ENCODE measurements at regions not wholly inside any gene's neighbourhood (a gene's known extent, or its start where the extent isn't known, plus 50 kb on each side); places are given as distances from the start of the nearest gene placed in this dataset.
A peak's percentile ranks its signal among the peaks of the same experiment; 100 is the strongest.

DNA sequence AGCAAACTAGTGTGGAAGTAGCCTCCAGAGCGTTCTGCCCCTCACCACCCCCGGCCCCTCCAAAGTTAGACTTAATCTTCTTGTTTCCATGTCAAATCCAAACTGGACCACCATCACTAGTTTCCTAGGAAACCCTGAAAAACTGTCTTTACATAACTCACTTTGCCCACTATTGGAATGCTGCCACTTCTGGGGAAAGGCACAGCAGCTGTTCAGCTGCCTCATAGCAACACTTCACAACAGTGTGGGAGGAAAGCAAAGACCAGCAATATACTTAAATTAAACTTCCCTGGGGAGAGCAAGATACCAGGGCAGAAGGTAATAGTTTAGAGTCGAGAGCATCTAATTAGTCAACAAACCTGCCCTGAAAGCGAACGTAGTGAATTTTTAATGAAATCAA is 452.2 kb downstream of the KCNJ2 start:
- no peaks in the 10 kb centered on the region for H3K4me1 ChIP-seq
- no peaks in the 10 kb centered on the region for H3K36me3 ChIP-seq
- no peak overlapping the region for H3K4me3 ChIP-seq
- no peak for TF ChIP-seq EP300 (IDR thresholded peaks at IDR 0.05)
- TF ChIP-seq POLR2A (IDR thresholded peaks at IDR 0.05), result no peak
- TF ChIP-seq POLR2AphosphoS5 (IDR thresholded peaks at IDR 0.05), result no peak
- TF ChIP-seq, protein P1, sequence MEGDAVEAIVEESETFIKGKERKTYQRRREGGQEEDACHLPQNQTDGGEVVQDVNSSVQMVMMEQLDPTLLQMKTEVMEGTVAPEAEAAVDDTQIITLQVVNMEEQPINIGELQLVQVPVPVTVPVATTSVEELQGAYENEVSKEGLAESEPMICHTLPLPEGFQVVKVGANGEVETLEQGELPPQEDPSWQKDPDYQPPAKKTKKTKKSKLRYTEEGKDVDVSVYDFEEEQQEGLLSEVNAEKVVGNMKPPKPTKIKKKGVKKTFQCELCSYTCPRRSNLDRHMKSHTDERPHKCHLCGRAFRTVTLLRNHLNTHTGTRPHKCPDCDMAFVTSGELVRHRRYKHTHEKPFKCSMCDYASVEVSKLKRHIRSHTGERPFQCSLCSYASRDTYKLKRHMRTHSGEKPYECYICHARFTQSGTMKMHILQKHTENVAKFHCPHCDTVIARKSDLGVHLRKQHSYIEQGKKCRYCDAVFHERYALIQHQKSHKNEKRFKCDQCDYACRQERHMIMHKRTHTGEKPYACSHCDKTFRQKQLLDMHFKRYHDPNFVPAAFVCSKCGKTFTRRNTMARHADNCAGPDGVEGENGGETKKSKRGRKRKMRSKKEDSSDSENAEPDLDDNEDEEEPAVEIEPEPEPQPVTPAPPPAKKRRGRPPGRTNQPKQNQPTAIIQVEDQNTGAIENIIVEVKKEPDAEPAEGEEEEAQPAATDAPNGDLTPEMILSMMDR (IDR thresholded peaks at IDR 0.05), result no peak
- H3K9me3 ChIP-seq, result no peaks in the 10 kb centered on the region
- DNase-seq (ENCODE audit: low spot score in 2 of 2), result no peak
- H3K27ac ChIP-seq, result no peak overlapping the region
- WGBS, result 71% methylated on average over 5 of the region's 5 CpGs
- no peaks in the 10 kb centered on the region for H3K27me3 ChIP-seq

DNA sequence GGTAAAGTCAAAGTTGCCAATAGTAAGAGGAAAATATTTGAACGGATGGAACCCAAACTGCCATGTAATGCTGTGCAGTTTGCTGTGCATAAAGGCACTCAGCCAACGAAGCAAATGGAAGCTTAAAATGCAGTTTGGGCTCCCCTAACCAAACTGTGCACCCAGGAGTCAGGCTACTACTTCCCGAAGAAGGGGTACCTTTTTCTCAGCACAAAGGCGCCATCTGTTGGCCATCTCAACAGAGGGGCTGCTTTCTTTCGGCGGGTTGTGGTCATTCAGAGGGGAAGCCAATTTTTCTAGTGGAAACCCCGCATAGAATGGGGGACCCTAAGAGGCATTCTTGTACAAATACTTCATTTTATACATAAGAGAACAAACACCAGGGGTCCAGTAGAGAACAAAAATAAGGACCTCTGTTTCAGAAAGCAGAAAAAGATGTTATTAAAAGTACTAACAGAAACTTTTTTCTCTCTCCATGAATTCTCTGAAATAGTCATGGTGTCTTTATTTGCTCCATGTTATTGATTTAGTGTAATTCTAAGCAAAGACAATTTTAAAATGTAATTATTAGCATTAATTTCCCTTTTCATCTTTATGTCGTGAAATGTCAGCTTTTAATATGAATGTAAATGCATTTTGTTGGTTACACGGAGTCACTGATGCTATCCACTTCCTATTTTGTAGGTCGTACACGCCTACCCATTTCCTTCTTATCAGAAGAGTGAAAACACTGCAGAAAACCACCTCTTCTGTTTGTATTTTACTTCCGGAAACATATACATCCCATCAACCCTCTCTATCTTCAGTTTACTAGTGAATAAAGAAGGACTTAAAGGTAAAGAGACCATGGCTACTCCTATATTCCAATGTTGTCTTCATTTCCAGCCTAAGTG is 453.3 kb downstream of the KCNJ2 start:
- Histone ChIP-seq H3K4me3 (no peak overlapping the region), H3K27me3 (no peaks in the 10 kb centered on the region), H3K27ac (no peak overlapping the region), H3K4me1 (no peaks in the 10 kb centered on the region), H3K9me3 (no peaks in the 10 kb centered on the region), H3K36me3 (no peaks in the 10 kb centered on the region)
- no peak for DNase-seq (ENCODE audit: low spot score in 2 of 2)
- TF ChIP-seq EP300 (IDR thresholded peaks at IDR 0.05) (no peak), POLR2A (IDR thresholded peaks at IDR 0.05) (no peak), POLR2AphosphoS5 (IDR thresholded peaks at IDR 0.05) (no peak)
- TF ChIP-seq, protein P1 (IDR thresholded peaks at IDR 0.05), result no peak
- 51% methylated on average over 12 of the region's 12 CpGs for WGBS

DNA sequence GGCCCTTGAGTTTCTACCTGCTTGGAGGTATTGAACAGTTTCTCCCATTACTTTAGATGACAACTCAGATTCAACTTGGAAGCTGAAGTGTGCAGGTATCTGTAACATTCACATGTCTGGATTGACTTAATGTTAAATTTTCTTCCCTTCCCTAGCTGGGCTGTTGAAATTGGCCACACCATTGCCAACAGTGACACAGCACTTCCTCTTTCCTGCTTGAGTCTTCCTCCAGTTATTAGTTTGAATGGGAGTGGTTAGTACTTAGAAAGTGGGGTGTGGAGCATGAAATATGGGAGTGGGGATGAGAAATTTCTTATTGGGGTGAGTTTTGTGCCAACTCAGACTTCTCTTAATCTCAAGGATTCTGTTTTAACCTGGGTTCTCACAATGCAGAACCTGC is 454.9 kb downstream of the KCNJ2 start:
- DNase-seq (ENCODE audit: low spot score in 2 of 2), result no peak
- Histone ChIP-seq H3K36me3 (no peaks in the 10 kb centered on the region), H3K4me1 (no peaks in the 10 kb centered on the region), H3K27ac (no peak overlapping the region), H3K9me3 (no peaks in the 10 kb centered on the region), H3K4me3 (no peak overlapping the region), H3K27me3 (no peaks in the 10 kb centered on the region)
- TF ChIP-seq POLR2A (IDR thresholded peaks at IDR 0.05) (no peak), EP300 (IDR thresholded peaks at IDR 0.05) (no peak), POLR2AphosphoS5 (IDR thresholded peaks at IDR 0.05) (no peak)
- TF ChIP-seq, protein P1 (IDR thresholded peaks at IDR 0.05), result no peak

DNA sequence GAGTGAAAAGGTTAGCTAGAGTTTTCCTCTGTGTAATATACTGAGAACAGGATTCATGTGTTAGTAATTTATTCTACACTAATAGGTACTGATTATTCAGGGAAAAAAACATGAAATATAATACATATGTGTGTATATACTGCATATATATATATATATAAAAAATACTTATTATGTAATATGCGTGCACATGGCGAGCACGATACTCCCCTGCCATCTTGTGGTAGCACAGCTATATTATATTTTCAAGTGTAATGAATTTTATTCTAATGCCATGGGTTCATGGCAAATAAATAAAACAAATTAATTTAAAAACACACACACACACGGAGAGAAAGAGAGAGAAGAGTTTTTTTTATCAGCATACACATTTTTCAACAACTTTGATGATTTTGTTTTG is 460.6 kb downstream of the KCNJ2 start:
- H3K36me3 ChIP-seq, result no peaks in the 10 kb centered on the region
- WGBS, result 30% methylated on average over 4 of the region's 4 CpGs
- H3K9me3 ChIP-seq, result no peaks in the 10 kb centered on the region
- no peak overlapping the region for H3K27ac ChIP-seq
- TF ChIP-seq POLR2A (IDR thresholded peaks at IDR 0.05) (no peak), POLR2AphosphoS5 (IDR thresholded peaks at IDR 0.05) (no peak), EP300 (IDR thresholded peaks at IDR 0.05) (no peak)
- TF ChIP-seq, protein P1 (IDR thresholded peaks at IDR 0.05), result peak in 1 of 2 donors; percentile 24
- H3K27me3 ChIP-seq, result no peaks in the 10 kb centered on the region
- H3K4me1 ChIP-seq, result no peaks in the 10 kb centered on the region
- DNase-seq (ENCODE audit: low spot score in 2 of 2), result no peak
- H3K4me3 ChIP-seq, result no peak overlapping the region

DNA sequence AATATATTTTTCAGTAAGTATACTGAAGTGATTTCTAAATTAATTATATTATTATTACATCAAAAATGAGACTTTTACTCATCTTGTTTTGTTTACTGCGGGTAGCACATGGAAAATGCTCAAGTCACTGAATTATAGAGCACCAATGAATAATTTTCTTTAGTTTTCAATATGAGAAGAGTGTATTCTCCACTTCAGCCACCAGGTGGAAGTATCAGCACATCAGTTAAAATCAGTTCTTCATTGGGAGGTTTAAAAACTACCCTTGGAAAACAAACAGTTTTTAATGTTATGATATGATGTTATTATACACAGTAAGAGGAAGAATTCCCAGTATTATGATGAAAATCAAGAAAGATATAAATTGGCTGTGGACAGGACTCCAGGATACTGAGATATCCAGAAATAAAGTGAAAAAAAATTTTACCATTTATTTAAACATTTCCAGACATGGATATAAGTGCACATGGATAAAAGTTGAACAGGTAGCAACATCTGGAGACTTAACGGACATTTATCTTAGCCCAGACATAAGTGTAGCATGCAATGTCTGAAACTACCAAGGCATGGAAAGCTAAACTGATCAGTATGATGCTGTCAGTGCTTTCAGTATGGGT is 467.3 kb downstream of the KCNJ2 start:
- TF ChIP-seq EP300 (IDR thresholded peaks at IDR 0.05), result no peak
- TF ChIP-seq, protein P1 (IDR thresholded peaks at IDR 0.05), result peak; percentile 61 to 68
- no peak for DNase-seq (ENCODE audit: low spot score in 2 of 2)
- H3K4me3 ChIP-seq, result no peak overlapping the region
- H3K9me3 ChIP-seq, result no peaks in the 10 kb centered on the region
- no peaks in the 10 kb centered on the region for H3K27me3 ChIP-seq
- WGBS, result 28% methylated on average over 2 of the region's 2 CpGs
- H3K36me3 ChIP-seq, result no peaks in the 10 kb centered on the region
- no peaks in the 10 kb centered on the region for H3K4me1 ChIP-seq
- no peak overlapping the region for H3K27ac ChIP-seq
